ENCODE measurements at regions not wholly inside any gene's neighbourhood (a gene's known extent, or its start where the extent isn't known, plus 50 kb on each side); places are given as distances from the start of the nearest gene placed in this dataset.
"Not testable (repeated sequence)": the region's sequence is repeated elsewhere in the genome, so short reads cannot be mapped to it uniquely, and the experiment has no call there.

GRCh38 chr3:194888062-194888461 is 202.4 kb downstream of the FAM43A start:
- not testable (repeated sequence) for DNase-seq

DNA sequence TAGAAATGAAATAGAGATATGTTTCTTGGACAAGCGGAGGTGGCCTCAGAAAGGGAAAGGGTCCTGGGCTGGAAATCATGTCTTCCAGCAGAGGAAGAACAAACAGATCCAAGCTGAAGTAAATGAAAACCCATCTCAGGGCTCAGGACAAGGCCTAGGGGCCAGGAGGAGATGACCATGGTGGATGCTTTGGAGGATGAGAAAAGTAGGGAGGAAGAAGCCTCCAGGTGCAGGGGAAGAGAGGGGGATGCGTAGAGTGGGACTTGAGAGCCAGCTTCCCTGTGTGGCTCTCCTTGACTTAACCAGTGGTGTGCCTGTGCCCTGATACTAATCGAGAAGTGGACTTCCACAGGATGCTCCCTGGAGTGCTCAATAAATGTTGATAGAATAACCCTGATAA is 203.2 kb downstream of the FAM43A start:
- no peak for DNase-seq

DNA sequence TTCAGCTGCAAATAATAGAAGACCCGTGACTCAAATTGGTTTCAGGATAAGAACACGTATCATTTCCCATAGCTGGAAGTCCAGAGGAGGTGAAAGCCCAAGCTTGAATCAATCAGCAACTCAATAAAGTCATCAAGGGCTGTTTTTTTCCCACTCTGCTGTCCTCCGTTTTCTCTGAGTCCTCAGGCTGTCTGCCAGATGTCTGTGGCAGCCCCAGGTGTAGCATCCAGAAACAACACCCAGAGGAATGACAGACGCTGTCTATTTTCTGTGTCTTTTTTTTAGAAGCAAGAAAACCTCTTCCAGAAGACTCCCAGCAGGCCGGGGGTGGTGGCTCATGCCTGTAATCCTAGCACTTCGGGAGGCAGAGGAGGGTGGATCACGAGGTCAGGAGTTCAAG is 204.4 kb downstream of the FAM43A start:
- no peak for DNase-seq

- DNase-seq, result peak; percentile 11
These were observed 207.7 kb downstream of the FAM43A start for GRCh38 chr3:194893121-194893987.

DNA sequence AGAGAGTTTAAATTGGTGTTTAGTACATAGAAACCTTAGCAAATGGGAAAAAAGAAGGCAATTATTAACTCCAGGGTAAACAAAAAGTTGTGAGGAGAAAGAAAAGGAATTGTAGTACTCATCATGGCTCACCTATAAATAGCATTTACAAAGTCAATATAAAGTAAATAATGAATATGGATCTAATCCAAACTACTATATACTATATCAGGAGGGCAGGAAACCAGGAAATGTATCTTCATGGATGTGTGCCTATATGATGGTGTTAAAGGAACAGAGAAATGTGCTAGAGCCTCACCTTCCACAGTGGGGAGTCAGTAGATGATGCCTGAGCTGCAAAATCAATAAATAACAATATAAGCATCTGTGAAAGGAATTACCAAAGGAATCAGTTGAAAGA is 208.9 kb downstream of the FAM43A start:
- DNase-seq, result no peak

GRCh38 chr3:194900854-194901522 is 215.3 kb downstream of the FAM43A start:
- no peak for DNase-seq

- not testable (repeated sequence) for DNase-seq
These were observed 217.8 kb downstream of the FAM43A start for GRCh38 chr3:194903447-194903846.

DNA sequence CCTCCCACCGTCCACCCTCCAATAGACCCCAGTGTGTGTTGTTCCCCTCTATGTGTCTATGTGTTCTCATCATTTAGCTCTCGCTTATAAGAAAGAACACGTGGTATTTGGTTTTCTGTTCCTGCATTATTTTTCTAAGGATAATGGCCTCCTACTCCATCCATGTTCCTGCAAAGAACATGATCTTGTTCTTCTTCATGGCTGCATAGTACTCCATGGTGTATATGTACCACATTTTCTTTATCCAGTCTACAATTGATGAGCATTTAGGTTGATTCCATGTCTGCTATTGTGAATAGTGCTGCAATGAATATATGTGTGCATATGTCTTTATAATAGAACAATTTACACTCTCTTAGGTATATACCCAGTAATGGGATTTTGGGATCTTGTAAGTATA is 219.3 kb downstream of the FAM43A start:
- DNase-seq, result not testable (repeated sequence)

GRCh38 chr3:194905696-194906095 is 220.0 kb downstream of the FAM43A start:
- no peak for DNase-seq

DNA sequence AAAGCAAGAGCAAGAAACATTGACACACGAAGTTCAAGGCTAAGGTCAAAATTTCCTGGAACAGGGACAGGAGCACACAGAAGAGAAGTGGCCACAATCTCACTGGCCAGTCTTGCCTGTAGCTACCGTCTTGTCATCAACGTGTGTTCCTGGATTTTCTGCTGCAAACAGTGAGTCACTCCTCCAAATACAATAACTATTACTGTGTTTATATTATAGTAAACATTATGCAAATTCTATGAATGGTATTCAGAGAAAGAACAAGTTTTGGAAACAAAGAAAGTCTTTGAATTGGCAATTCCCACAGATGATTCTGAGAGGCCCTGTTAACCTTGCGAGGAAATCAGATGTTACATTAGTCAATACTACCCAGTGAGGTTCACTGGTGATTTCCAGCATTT is 220.5 kb downstream of the FAM43A start:
- no peak for DNase-seq

DNA sequence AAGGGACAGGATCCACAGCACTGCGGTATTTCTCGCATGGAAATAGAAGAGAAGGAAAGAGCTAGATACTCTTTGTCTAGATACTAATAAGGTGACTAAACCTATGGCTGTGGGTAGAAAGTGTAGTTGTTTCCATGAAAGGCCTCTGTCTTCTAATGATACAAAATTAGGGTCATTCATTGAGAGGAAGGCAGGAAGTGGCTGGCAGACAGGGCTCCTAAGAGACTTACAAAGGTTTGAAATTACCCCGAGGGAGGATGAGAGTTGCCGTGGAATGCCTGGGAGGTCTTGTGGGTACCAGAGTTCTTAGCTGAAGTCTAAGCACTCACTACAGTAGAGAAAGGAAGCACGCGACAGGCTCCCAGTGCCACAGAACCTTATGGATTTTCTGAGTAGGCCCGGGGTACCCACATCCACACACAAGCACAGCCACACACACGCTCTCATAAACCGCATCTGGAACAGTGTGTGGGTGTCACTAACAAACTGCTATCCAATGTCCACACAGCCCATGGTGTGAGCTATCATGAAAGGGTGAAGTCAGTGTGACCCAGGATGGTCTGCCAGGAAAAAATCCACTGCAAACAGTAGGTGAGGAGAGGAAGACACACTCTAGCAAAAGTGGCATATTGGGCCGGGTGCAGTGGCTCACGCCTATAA is 221.4 kb downstream of the FAM43A start:
- no peak for DNase-seq

DNA sequence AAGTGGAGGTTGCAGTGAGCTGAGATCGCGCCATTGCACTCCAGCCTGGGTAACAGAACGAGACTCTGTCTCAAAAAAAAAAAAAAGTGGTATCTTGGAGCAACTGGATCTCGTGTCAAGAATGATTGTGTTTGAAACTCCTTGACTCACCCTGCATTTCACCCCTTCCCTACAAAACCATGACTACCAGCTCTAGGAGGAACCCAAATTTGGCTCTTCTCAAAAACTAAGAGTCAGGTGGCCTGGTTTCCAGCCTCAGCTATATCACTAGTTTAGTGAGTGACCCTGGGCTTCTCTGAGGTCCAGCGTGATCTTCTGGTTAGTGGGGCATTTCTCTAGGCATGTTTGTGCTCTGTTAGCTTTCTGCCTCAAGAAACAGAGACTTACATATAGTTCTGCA is 222.1 kb downstream of the FAM43A start:
- DNase-seq, result no peak

DNA sequence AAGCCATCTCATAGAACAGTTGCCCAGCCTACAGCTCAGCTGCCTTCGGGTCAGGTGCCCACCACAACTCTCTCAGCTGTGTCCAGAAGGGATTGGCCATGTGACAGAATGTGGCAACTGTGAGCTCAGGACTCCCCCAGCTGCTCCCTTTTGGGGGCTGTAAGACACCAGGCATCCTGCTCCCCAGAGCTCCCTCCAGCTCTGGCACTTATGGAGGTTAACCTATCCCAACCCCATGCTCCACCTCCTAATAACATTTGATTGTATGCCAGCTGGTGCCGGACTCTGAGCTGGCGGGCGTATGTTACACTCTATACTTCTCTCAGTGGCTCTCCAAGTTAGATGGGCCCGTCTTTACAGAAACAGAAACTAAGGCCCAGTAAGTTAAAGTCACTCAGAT is 222.8 kb downstream of the FAM43A start:
- no peak for DNase-seq

DNA sequence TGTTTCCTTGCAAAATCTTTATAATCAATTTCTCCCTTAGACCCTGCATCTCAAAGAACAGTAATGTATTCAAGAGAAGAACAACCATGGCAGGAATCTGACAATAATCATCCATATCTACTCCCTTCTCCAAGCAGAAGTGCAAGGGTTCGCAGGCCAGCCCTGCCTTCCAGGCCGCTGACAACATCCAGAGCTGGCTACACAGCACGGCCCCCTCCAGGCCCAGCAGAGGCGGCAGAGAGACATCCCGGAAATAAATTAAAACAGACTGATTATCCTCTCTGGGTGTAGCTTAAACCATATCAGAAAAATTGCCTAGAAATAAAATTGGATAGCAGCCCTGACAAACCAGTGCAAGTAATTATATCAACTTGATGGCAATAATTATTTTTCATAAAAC is 223.3 kb downstream of the FAM43A start:
- no peak for DNase-seq

DNA sequence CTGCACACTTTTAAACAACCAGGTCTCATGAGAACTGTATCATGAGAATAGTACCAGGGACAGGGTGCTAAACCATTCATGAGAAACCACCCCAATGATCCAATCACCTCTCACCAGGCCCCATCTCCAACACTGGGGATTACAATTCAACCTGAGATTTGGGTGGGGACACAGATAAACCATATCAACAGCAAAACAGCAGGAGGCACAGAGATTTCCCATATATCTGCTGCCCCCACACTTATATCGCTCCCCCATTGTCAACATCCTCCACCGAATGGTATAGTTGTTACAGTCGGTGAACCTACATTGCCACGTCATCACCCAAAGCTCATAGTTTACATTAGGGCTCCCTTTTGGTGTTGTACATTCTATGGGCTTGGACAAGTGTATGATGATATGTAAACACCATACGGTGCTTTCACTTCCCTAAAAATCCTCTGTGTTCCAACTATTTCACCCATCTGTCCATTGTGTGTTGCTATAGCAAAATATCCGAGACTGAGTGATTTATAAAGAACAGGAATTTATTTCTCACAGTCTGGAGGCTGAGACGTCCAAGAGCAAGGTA is 224.8 kb downstream of the FAM43A start:
- no peak for DNase-seq

DNA sequence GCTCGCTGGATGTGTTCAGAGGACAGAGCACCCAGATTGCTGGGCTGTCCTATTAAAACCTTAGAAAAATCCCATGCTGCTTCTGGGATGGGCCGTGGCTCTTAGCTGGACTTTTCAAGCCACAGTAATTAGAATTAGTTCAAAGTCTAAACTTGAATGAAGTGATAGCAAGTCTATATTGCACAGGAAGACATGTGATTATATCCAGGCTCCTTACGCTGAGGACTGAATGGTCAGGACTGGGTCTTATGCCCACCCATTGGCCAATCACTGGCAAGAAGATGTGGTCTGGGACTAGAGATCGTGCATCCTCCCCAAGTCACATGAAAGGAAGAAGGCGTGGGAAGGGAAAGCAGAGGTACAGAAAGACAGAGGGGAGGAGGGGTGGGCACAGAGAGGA is 227.6 kb downstream of the FAM43A start:
- DNase-seq, result no peak

DNA sequence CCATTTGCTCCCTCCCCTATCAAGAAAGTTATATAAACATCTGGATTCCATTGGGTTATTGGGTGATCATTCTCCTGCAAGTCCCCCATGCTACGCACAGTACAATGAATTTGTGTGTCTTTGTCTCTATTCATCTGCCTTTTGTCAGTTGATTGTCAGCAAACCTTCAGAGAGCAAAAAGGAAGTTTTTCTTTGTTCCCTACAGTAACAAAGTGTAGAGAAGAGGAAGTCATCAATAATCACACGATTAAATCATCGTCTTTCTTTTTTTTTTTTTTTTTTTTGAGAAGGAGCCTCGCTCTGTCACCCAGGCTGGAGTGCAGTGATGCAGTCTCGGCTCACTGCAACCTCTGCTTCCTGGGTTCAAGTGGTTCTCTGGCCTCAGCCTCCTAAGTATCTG is 239.2 kb downstream of the FAM43A start:
- not testable (repeated sequence) for DNase-seq

DNA sequence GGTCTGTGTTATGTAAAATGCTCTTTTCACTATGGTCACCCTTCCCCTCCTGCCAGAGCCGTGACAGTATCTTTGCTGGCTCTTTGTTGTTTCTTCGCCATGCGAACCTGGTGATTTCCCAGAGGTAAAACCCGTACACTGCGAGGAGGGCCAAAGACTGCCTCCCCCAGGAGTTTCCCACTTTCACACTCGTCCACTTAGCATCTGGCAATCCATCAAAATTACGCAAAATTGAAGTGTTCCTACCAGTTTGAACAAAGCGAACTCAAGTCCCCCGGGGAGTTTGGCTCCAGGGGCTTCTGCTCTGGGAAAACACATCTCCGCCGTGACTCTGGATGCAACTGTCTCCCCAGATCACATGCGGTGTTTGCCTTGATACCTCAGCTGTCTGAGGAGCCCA is 239.9 kb downstream of the FAM43A start:
- no peak for DNase-seq

DNA sequence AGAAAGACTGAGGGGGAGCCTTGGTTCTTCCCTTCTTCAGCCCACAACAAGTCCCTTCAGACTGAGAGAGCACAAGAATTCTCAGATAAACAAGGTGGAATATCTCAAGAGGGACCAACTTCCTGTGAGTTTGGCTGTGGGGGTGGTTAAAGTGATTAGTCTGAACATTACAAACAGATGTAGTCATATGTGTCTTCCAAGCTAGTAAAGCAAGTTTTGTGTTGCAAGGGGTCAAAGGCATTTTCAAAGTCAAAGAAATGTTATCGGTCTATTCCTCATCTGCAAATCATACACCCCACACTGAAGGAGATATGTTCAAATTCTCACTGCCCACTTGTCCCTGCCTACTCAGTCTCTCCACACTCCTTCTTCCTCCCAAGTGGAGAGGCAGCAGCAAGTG is 242.5 kb downstream of the FAM43A start:
- DNase-seq, result no peak

DNA sequence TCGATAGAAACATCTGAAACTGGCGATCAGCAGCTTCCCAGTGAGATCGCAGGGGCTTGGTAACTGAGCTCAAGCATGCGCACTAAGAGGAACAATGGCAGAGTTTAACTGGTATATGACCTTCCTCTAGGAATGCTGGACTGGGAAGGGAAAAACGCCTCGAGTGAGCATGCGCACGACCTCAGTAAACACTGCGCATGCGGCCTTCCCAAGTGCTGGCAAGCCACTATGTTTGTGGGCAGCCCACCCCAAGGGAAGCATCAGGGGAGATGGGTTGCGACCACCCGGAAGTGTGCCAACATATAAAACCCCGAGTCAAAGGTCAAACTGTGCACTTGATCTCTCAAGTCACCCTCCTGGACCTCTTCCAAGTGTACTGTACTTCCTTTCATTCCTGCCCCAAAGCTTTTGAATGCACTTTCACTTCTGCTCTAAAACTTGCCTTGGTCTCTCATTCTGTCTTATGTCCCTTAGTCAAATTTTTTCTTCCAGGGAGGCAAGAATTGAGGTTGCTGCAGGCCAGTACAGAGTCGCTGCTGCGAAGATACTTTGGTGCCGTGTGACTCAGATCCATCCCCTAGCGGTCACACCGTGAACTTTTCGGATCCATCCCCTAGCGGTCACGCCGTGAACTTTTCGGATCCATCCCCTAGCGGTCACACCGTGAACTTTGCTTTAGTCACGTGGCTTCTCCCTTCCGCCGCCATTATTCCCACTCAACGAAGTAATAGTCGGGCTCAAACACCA is 243.3 kb downstream of the FAM43A start:
- DNase-seq, result no peak

DNA sequence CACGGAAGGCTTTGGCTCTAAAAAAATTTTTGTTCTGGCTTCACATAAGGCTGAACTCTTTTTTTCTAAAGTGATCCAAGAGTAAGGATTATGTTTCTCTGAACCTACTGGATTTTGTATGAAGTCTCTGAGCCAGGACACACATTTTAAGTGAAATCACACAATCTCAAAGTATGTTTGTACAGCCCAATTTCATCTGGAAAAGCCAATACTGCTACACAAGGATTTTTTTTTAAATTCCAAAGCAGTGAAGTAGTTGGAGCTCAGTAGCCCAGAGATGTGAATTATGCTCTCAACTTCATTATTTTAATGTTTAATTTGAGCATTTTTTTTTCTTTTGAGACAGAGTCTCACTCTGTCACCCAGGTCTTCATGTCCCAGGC is 243.9 kb downstream of the FAM43A start:
- no peak for DNase-seq

DNA sequence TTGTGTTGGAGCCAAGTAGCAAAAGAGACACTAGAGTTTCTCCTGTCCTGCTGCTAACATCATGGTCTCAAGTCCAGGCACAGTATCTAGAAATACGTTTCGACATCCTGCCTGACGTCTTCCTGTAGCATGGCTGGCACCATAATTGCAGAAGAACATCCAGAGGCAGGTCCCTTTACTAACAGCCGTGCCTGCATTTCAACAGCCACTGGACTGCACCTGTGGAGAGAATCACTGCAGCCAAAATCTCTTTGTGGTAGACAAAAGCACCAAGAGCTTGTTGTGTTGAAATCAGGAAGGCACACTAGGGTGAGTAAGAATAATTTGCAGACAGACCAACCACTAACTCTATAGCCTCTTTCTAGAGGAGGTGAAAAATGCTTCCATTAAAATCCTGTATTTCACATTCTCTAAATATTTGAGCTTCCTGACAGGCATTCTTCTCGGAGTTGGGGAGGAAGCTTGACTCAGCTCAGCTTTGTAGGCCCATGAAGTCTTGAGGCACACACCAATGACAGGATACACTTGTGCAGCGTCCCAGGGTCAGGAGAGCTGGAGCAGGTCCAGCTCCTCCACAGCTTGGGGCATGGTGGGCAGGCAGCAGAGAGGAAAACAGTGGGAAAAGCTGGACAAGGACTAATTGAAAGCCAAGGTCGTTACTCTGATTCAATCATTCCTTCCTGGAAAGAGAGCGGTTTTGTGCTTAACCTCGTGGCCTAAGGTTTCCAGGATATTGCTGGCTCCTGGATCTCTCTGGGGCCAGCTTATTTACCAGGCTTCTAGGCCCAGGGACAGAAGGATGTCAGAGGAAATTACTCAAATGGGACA is 244.9 kb downstream of the FAM43A start:
- no peak for DNase-seq
